Endothelial cell (in vitro differentiated cells): ENCODE measurements at regions not wholly inside any gene's neighbourhood (a gene's known extent, or its start where the extent isn't known, plus 50 kb on each side); places are given as distances from the start of the nearest gene placed in this dataset.

Experiments
- DNase-seq: peaks from one replicate; pipeline ENCODE4 v3.0.0; 2021; ENCODE audit warnings: low spot score
- H3K27ac Mint-ChIP-seq: one replicate; pipeline ENCODE4 v1.8.0; 2021; ENCODE audit warnings: mixed read lengths, inconsistent platforms; ENCODE audit not compliant: unreplicated experiment
- H3K27me3 Mint-ChIP-seq: one replicate; pipeline ENCODE4 v1.8.0; 2021; ENCODE audit warnings: mild to moderate bottlenecking, moderate library complexity, mixed read lengths, inconsistent platforms; ENCODE audit not compliant: unreplicated experiment
- H3K36me3 Mint-ChIP-seq: one replicate; pipeline ENCODE4 v1.8.0; 2021; ENCODE audit warnings: mild to moderate bottlenecking, low read depth, mixed read lengths, inconsistent platforms; ENCODE audit not compliant: unreplicated experiment
- H3K4me1 Mint-ChIP-seq: one replicate; pipeline ENCODE4 v1.8.0; 2021; ENCODE audit warnings: mild to moderate bottlenecking, mixed read lengths, inconsistent platforms; ENCODE audit not compliant: unreplicated experiment
- H3K4me3 Mint-ChIP-seq: one replicate; pipeline ENCODE4 v1.8.0; 2021; ENCODE audit warnings: mild to moderate bottlenecking, mixed read lengths, inconsistent platforms; ENCODE audit not compliant: unreplicated experiment
- H3K9me3 Mint-ChIP-seq: one replicate; pipeline ENCODE4 v1.8.0; 2021; ENCODE audit warnings: mixed read lengths, inconsistent platforms; ENCODE audit not compliant: unreplicated experiment
- TF ChIP-seq, protein P1 (sequence below): fragments of 200-600 bp; sonication (generic); IDR thresholded peaks from one replicate; pipeline ENCODE4 v1.5.0; 2021; ENCODE audit warnings: antibody characterized with exemption; ENCODE audit not compliant: unreplicated experiment

DNA sequence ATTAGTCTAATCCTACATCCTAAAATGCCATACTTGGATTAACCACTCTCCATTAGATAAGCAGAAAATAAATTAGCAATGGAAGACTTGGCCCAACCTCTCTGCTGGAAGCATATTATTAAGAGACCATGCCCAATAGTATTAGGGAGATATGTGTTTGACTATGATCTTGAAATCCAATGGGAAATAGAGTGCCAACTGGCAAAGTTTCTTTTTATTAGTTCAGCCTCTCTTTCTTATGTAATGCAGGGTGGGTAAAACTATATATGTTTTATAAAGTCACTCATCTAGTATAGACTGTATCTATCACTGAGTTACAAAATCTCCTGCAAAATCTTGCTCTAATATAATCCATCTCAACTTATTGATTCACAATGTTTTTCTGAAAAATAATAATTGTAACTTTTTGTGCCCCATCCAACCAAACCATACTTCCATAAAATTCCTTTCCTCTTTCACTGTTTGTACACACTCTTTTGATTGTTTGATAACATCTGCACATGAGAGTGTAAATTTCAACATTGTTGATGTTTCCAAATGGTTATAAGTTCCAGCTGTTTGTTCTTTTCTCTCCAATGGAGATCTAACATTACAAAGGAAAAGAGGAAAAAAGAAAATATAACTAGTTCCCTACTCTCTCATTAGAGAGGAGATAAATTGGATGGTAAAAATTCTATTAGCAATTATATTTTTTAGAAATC, 408.1 kb upstream of the ADGRL2 start:
- no peak overlapping the region for H3K27ac Mint-ChIP-seq
- peaks cover 4% of the 10 kb centered on the region for H3K4me1 Mint-ChIP-seq
- H3K27me3 Mint-ChIP-seq, result peaks cover under 1% of the 10 kb centered on the region
- no peaks in the 10 kb centered on the region for H3K36me3 Mint-ChIP-seq
- no peak overlapping the region for H3K4me3 Mint-ChIP-seq
- TF ChIP-seq, protein P1, sequence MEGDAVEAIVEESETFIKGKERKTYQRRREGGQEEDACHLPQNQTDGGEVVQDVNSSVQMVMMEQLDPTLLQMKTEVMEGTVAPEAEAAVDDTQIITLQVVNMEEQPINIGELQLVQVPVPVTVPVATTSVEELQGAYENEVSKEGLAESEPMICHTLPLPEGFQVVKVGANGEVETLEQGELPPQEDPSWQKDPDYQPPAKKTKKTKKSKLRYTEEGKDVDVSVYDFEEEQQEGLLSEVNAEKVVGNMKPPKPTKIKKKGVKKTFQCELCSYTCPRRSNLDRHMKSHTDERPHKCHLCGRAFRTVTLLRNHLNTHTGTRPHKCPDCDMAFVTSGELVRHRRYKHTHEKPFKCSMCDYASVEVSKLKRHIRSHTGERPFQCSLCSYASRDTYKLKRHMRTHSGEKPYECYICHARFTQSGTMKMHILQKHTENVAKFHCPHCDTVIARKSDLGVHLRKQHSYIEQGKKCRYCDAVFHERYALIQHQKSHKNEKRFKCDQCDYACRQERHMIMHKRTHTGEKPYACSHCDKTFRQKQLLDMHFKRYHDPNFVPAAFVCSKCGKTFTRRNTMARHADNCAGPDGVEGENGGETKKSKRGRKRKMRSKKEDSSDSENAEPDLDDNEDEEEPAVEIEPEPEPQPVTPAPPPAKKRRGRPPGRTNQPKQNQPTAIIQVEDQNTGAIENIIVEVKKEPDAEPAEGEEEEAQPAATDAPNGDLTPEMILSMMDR, result no peak
- DNase-seq, result no peak
- no peaks in the 10 kb centered on the region for H3K9me3 Mint-ChIP-seq

- Mint-ChIP-seq H3K27ac (no peak overlapping the region), H3K27me3 (peaks cover 1% of the 10 kb centered on the region), H3K4me1 (peaks cover 2% of the 10 kb centered on the region), H3K4me3 (no peak overlapping the region), H3K36me3 (no peaks in the 10 kb centered on the region), H3K9me3 (no peaks in the 10 kb centered on the region)
- DNase-seq, result no peak
- TF ChIP-seq, protein P1, result no peak
These were observed 409.5 kb upstream of the ADGRL2 start for GRCh38 chr1:81391125-81391828.

- no peaks in the 10 kb centered on the region for H3K36me3 Mint-ChIP-seq
- H3K27me3 Mint-ChIP-seq, result peaks cover 1% of the 10 kb centered on the region
- H3K4me3 Mint-ChIP-seq, result no peak overlapping the region
- no peaks in the 10 kb centered on the region for H3K9me3 Mint-ChIP-seq
- TF ChIP-seq, protein P1, result no peak
- no peak overlapping the region for H3K27ac Mint-ChIP-seq
- no peak for DNase-seq
- no peaks in the 10 kb centered on the region for H3K4me1 Mint-ChIP-seq
These were observed 412.3 kb upstream of the ADGRL2 start for GRCh38 chr1:81388435-81388834.

DNA sequence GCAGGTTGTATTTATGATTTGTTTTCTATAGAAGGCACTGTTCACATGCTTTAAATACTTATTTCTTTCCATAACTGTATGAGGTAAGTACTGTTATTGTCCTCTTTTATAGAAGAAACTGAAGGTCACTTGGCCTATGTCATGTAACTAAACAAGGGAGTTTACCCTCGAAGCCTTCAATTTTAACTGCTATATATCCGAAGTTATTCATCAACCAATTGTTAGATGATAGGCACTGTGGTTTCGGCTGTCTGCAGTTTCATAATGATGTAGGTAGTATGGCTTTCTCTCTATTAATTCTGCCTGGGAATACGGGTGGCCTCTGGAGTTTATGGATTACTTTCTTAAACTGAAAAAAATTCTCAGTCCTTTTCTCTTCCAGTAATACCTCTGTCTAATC, 413.3 kb upstream of the ADGRL2 start:
- peaks cover 1% of the 10 kb centered on the region for H3K27me3 Mint-ChIP-seq
- H3K4me3 Mint-ChIP-seq, result no peak overlapping the region
- no peaks in the 10 kb centered on the region for H3K4me1 Mint-ChIP-seq
- TF ChIP-seq, protein P1, result no peak
- no peak for DNase-seq
- H3K36me3 Mint-ChIP-seq, result no peaks in the 10 kb centered on the region
- no peak overlapping the region for H3K27ac Mint-ChIP-seq
- no peaks in the 10 kb centered on the region for H3K9me3 Mint-ChIP-seq

GRCh38 chr1:81382561-81382960, 418.2 kb upstream of the ADGRL2 start:
- H3K9me3 Mint-ChIP-seq, result no peaks in the 10 kb centered on the region
- H3K27ac Mint-ChIP-seq, result no peak overlapping the region
- H3K27me3 Mint-ChIP-seq, result peaks cover 2% of the 10 kb centered on the region
- TF ChIP-seq, protein P1, result no peak
- H3K36me3 Mint-ChIP-seq, result no peaks in the 10 kb centered on the region
- H3K4me3 Mint-ChIP-seq, result no peak overlapping the region
- no peak for DNase-seq
- no peaks in the 10 kb centered on the region for H3K4me1 Mint-ChIP-seq
